Spleen (tissue), 11 donors: ENCODE measurements at regions not wholly inside any gene's neighbourhood (a gene's known extent, or its start where the extent isn't known, plus 50 kb on each side); places are given as distances from the start of the nearest gene placed in this dataset.

Experiments
- DNase-seq: peaks from one replicate; pipeline ENCODE4 v3.0.0-alpha.2; 2020
- H3K27ac ChIP-seq, 8 donors: fragments of 200-600 bp; sonication (generic) in 7 of 8; 1 replicate in 4 of 8; 2 replicates in 4 of 8; pipeline versions ENCODE4 v1.5.0 to v1.8.0; 2016 to 2021; ENCODE audit warnings: inconsistent platforms in 4 of 8, mild to moderate bottlenecking in 4 of 8, moderate library complexity in 1 of 8
- H3K27me3 ChIP-seq, 7 donors: fragments of 200-600 bp; sonication (generic) in 6 of 7; replicated peaks in 1 of 7; 1 replicate in 4 of 7; 2 replicates in 3 of 7; pipeline versions ENCODE4 v1.5.0 to v1.8.0; 2016 to 2021; ENCODE audit warnings: inconsistent platforms in 3 of 7, mild to moderate bottlenecking in 1 of 7
- H3K36me3 ChIP-seq, 6 donors: fragments of 200-600 bp; sonication (generic) in 5 of 6; 1 replicate in 4 of 6; 2 replicates in 2 of 6; pipeline versions ENCODE4 v1.5.0 to v1.8.0; 2016 to 2021; ENCODE audit warnings: inconsistent platforms in 2 of 6
- H3K4me1 ChIP-seq, 6 donors: fragments of 200-600 bp; sonication (generic) in 5 of 6; 1 replicate in 3 of 6; 2 replicates in 3 of 6; pipeline versions ENCODE4 v1.5.0 to v1.8.0; 2016 to 2021; ENCODE audit warnings: inconsistent platforms in 3 of 6
- H3K4me3 ChIP-seq, 8 donors: fragments of 200-600 bp; sonication (generic) in 7 of 8; 1 replicate in 4 of 8; 2 replicates in 4 of 8; pipeline versions ENCODE4 v1.5.0 to v1.8.0; 2016 to 2021; ENCODE audit warnings: inconsistent platforms in 4 of 8, mild to moderate bottlenecking in 4 of 8, moderate library complexity in 2 of 8
- H3K9me3 ChIP-seq, 8 donors: fragments of 200-600 bp; sonication (generic) in 7 of 8; 1 replicate in 4 of 8; 2 replicates in 4 of 8; pipeline versions ENCODE4 v1.5.0 to v1.8.0; 2016 to 2021; ENCODE audit warnings: inconsistent platforms in 4 of 8
- POLR2A ChIP-seq, 3 donors: fragments of 450-650 bp; IDR thresholded peaks; one replicate each; pipeline ENCODE4 v1.5.1; 2017; ENCODE audit warnings: antibody characterized with exemption in 3 of 3, mild to moderate bottlenecking in 1 of 3
- POLR2AphosphoS5 ChIP-seq, 3 donors: sonication (generic); formaldehyde crosslinking; IDR thresholded peaks; one replicate each; pipeline ENCODE4 v1.5.1; 2017; ENCODE audit warnings: antibody characterized with exemption in 3 of 3
- whole genome bisulfite sequencing, 5 donors: extraction: QIAGEN DNeasy Blood & Tissue Kit in 3 of 5; methylation state at CpG; one replicate each; pipeline versions ENCODE4 v1.1.5 to v1.1.7; 2013 to 2018; 5-methylcytosine and 5-hydroxymethylcytosine counted together
- intact Hi-C: fragments of 100-400 bp; cut with DNase I; formaldehyde crosslinking; loops from one replicate; pipeline ENCODE4 v1.15.0; 2023; ENCODE audit warnings: low total_unique reads
- TF ChIP-seq, protein P1 (sequence below), 11 experiments: fragments of 200-600 bp in 7 of 11; fragments of 450-650 bp in 4 of 11; sonication (generic) in 4 of 11; IDR thresholded peaks in 8 of 11; conservative IDR thresholded peaks in 3 of 11; 1 replicate in 7 of 11; 2 replicates in 4 of 11; pipeline versions ENCODE4 v1.4.0 to v1.8.0; 2016 to 2021; ENCODE audit warnings: antibody characterized with exemption in 11 of 11, inconsistent platforms in 4 of 11, mild to moderate bottlenecking in 1 of 11
- donor health status: healthy with polysubstance abuse.
- donor health status: DM: no; HTN: no; CAD: no; lungs with moderate emphysema.
- donor health status: DM: no; HTN: no; CAD: no.
- donor health status: Bipolar disorder and iron deficiency.
- donor health status: healthy.
- donor health status: DM: no; HTN: no; CAD: no.
- donor health status: DM: yes; HTN: yes; CAD: no.

DNA sequence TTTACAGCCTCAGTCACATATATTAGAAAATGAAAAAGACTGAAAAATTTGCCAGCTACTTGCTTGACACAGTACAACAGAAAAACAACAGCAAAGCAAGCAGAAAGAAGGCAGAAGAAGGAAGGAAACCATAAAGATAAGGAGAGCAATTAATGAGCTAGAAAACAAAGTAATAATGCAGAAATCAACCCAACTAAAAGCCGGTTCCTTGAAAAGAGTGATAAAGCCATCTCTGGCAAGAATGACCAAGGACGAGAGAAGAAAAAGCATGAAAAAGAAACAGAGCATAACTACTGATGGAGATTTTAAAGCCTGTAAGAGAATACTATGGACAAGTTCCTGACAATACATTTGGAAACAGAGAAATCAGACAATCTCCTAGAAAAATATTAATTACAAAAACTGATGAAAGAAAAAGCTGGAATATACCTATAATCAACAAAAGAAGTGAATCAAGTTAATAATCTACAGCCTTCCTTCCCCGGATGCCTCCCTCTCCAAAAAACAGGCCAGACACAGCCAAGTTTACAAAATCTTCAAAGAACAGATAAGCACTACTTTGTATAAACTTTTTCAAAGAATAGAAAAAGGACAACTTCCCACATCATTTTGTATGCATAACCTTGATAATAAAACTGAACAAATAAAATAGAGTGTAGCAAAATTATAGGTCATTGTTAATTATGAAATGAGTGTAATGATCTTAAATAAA is 204.0 kb downstream of the BAMBI start:
- Histone ChIP-seq H3K27me3 (no peaks in the 10 kb centered on the region), H3K4me3 (no peak overlapping the region), H3K4me1 (peaks cover 0 to 18% (median 7%) of the 10 kb centered on the region in 6 donors), H3K36me3 (no peaks in the 10 kb centered on the region), H3K27ac (no peak overlapping the region), H3K9me3 (no peaks in the 10 kb centered on the region)
- DNase-seq: no peak
- intact Hi-C loops: no loop called here
- 53 to 69% (median 58%) methylated on average over 3 of the region's 3 CpGs for WGBS, 5 donors
- TF ChIP-seq, protein P1, sequence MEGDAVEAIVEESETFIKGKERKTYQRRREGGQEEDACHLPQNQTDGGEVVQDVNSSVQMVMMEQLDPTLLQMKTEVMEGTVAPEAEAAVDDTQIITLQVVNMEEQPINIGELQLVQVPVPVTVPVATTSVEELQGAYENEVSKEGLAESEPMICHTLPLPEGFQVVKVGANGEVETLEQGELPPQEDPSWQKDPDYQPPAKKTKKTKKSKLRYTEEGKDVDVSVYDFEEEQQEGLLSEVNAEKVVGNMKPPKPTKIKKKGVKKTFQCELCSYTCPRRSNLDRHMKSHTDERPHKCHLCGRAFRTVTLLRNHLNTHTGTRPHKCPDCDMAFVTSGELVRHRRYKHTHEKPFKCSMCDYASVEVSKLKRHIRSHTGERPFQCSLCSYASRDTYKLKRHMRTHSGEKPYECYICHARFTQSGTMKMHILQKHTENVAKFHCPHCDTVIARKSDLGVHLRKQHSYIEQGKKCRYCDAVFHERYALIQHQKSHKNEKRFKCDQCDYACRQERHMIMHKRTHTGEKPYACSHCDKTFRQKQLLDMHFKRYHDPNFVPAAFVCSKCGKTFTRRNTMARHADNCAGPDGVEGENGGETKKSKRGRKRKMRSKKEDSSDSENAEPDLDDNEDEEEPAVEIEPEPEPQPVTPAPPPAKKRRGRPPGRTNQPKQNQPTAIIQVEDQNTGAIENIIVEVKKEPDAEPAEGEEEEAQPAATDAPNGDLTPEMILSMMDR (IDR thresholded peaks at IDR 0.05 in 8 of 11, conservative IDR thresholded peaks at IDR 0.05 in 3 of 11): no peak
- no peak for TF ChIP-seq POLR2AphosphoS5 (IDR thresholded peaks at IDR 0.05)
- TF ChIP-seq POLR2A (IDR thresholded peaks at IDR 0.05): no peak

DNA sequence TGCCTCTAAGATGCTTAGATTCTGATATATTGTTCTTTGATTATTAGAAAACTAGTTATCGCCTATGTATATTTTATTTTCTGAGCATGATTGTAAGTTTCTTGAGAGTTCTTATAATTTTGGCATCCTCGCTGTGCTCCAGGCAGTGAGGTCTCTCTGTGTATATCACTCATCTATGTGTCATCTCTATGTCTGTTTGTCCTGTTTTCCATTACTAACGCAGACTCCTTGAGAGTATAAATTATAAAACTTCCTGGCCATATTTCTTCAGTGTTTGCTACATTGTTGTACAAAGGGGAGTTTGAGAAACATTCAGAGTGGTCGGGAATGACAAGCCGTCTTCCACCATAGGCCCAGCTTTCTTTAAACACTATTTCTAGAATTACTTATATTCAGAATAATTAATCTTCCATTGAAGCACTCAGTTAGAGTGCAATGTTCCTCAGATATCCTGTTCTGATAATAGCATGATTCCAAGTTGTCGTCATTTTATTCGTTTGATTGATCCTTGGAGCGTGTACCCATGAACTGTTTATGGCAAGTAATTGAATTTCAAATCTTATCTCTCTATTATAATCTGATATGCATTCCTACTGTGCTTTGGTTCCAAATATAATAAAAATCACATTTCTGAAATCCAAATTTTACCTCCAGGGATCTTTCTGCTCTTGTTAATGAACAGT is 206.6 kb downstream of the BAMBI start:
- H3K27ac ChIP-seq: no peak overlapping the region
- H3K27me3 ChIP-seq: no peaks in the 10 kb centered on the region
- 93 to 97% (median 94%) methylated on average over 8 of the region's 8 CpGs for WGBS, 5 donors
- no peak overlapping the region for H3K4me3 ChIP-seq
- peaks cover 0 to 18% (median 7%) of the 10 kb centered on the region in 6 donors for H3K4me1 ChIP-seq
- no peak for TF ChIP-seq POLR2AphosphoS5 (IDR thresholded peaks at IDR 0.05)
- TF ChIP-seq POLR2A (IDR thresholded peaks at IDR 0.05): no peak
- TF ChIP-seq, protein P1 (IDR thresholded peaks at IDR 0.05 in 8 of 11, conservative IDR thresholded peaks at IDR 0.05 in 3 of 11): no peak
- H3K36me3 ChIP-seq: no peaks in the 10 kb centered on the region
- H3K9me3 ChIP-seq: no peaks in the 10 kb centered on the region
- intact Hi-C loops: no loop called here
- DNase-seq: no peak

GRCh38 chr10:28890121-28890950 is 213.0 kb downstream of the BAMBI start:
- no peak overlapping the region for H3K27ac ChIP-seq
- DNase-seq: no peak
- H3K4me1 ChIP-seq: no peaks in the 10 kb centered on the region
- TF ChIP-seq, protein P1 (IDR thresholded peaks at IDR 0.05 in 8 of 11, conservative IDR thresholded peaks at IDR 0.05 in 3 of 11): no peak
- TF ChIP-seq POLR2AphosphoS5 (IDR thresholded peaks at IDR 0.05) (no peak), POLR2A (IDR thresholded peaks at IDR 0.05) (no peak)
- intact Hi-C loops: no loop called here
- H3K4me3 ChIP-seq: no peak overlapping the region
- no peaks in the 10 kb centered on the region for H3K36me3 ChIP-seq
- no peaks in the 10 kb centered on the region for H3K9me3 ChIP-seq
- WGBS, 5 donors: 84 to 95% (median 91%) methylated on average over 5 of the region's 5 CpGs
- no peaks in the 10 kb centered on the region for H3K27me3 ChIP-seq
